Liver (tissue), 3 donors: ENCODE measurements at regions not wholly inside any gene's neighbourhood (a gene's known extent, or its start where the extent isn't known, plus 50 kb on each side); places are given as distances from the start of the nearest gene placed in this dataset.

Source experiments
- CTCF ChIP-seq: fragments of 150-350 bp; IDR thresholded peaks from 2 replicates; pipeline ENCODE4 v1.5.1; 2017; ENCODE audit warnings: improper control_type of control experiment, low read depth, low read length; ENCODE audit not compliant: missing input control
- MAX ChIP-seq: IDR thresholded peaks from 2 replicates; pipeline ENCODE4 v1.6.1; 2016; ENCODE audit warnings: antibody characterized with exemption
- RAD21 ChIP-seq, 2 donors: IDR thresholded peaks; 2 replicates each; pipeline ENCODE4 v1.6.1; 2016; ENCODE audit warnings: antibody characterized with exemption in 2 of 2, mild to moderate bottlenecking in 2 of 2
- TF ChIP-seq, protein P1 (sequence below): IDR thresholded peaks from 2 replicates; pipeline ENCODE4 v1.6.1; 2016; ENCODE audit warnings: antibody characterized with exemption, mild to moderate bottlenecking
- TF ChIP-seq, protein P2 (sequence below): IDR thresholded peaks from 2 replicates; pipeline ENCODE4 v1.6.1; 2016; ENCODE audit warnings: antibody characterized with exemption
- donor health status: healthy.
- donor health status: healthy.

- TF ChIP-seq MAX (no peak), CTCF (no peak), RAD21 (IDR thresholded peaks at IDR 0.05) (no peak)
- TF ChIP-seq, protein P1, sequence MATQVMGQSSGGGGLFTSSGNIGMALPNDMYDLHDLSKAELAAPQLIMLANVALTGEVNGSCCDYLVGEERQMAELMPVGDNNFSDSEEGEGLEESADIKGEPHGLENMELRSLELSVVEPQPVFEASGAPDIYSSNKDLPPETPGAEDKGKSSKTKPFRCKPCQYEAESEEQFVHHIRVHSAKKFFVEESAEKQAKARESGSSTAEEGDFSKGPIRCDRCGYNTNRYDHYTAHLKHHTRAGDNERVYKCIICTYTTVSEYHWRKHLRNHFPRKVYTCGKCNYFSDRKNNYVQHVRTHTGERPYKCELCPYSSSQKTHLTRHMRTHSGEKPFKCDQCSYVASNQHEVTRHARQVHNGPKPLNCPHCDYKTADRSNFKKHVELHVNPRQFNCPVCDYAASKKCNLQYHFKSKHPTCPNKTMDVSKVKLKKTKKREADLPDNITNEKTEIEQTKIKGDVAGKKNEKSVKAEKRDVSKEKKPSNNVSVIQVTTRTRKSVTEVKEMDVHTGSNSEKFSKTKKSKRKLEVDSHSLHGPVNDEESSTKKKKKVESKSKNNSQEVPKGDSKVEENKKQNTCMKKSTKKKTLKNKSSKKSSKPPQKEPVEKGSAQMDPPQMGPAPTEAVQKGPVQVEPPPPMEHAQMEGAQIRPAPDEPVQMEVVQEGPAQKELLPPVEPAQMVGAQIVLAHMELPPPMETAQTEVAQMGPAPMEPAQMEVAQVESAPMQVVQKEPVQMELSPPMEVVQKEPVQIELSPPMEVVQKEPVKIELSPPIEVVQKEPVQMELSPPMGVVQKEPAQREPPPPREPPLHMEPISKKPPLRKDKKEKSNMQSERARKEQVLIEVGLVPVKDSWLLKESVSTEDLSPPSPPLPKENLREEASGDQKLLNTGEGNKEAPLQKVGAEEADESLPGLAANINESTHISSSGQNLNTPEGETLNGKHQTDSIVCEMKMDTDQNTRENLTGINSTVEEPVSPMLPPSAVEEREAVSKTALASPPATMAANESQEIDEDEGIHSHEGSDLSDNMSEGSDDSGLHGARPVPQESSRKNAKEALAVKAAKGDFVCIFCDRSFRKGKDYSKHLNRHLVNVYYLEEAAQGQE: no peak
- TF ChIP-seq, protein P2, sequence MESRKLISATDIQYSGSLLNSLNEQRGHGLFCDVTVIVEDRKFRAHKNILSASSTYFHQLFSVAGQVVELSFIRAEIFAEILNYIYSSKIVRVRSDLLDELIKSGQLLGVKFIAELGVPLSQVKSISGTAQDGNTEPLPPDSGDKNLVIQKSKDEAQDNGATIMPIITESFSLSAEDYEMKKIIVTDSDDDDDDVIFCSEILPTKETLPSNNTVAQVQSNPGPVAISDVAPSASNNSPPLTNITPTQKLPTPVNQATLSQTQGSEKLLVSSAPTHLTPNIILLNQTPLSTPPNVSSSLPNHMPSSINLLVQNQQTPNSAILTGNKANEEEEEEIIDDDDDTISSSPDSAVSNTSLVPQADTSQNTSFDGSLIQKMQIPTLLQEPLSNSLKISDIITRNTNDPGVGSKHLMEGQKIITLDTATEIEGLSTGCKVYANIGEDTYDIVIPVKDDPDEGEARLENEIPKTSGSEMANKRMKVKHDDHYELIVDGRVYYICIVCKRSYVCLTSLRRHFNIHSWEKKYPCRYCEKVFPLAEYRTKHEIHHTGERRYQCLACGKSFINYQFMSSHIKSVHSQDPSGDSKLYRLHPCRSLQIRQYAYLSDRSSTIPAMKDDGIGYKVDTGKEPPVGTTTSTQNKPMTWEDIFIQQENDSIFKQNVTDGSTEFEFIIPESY: no peak
Observed at GRCh38 chr21:16865632-16866031, 647.2 kb upstream of the CXADR start.
